ENCODE measurements at regions not wholly inside any gene's neighbourhood (a gene's known extent, or its start where the extent isn't known, plus 50 kb on each side); places are given as distances from the start of the nearest gene placed in this dataset.

GRCh38 chr14:62303437-62303836 is 541.2 kb downstream of the SNAPC1 start:
- no peak for DNase-seq

- no peak for DNase-seq
Measured at GRCh38 chr14:62304257-62304656, 542.0 kb downstream of the SNAPC1 start.

GRCh38 chr14:62307844-62308243 is 545.6 kb downstream of the SNAPC1 start:
- no peak for DNase-seq

- no peak for DNase-seq
Measured at GRCh38 chr14:62308316-62308715, 546.1 kb downstream of the SNAPC1 start.

GRCh38 chr14:62308891-62309290 is 546.7 kb downstream of the SNAPC1 start:
- no peak for DNase-seq

- no peak for DNase-seq
Measured at GRCh38 chr14:62313212-62313611, 551.0 kb downstream of the SNAPC1 start.

GRCh38 chr14:62314221-62314620 is 552.0 kb downstream of the SNAPC1 start:
- no peak for DNase-seq

GRCh38 chr14:62314871-62315270 is 552.7 kb downstream of the SNAPC1 start:
- no peak for DNase-seq

- DNase-seq, result no peak
Measured at GRCh38 chr14:62315631-62316030, 553.4 kb downstream of the SNAPC1 start.

- DNase-seq, result no peak
Measured at GRCh38 chr14:62322216-62322615, 560.0 kb downstream of the SNAPC1 start.

GRCh38 chr14:62329427-62329826 is 567.2 kb downstream of the SNAPC1 start:
- no peak for DNase-seq

GRCh38 chr14:62347562-62348011 is 585.4 kb downstream of the SNAPC1 start:
- no peak for DNase-seq

- DNase-seq, result no peak
Measured at GRCh38 chr14:62357362-62357761, 595.1 kb downstream of the SNAPC1 start.

- DNase-seq, result no peak
Measured at GRCh38 chr14:62364161-62364560, 601.9 kb downstream of the SNAPC1 start.

- no peak for DNase-seq
Measured at GRCh38 chr14:62364800-62365280, 602.6 kb downstream of the SNAPC1 start.

GRCh38 chr14:62369919-62370560 is 607.8 kb downstream of the SNAPC1 start:
- DNase-seq, result no peak

GRCh38 chr14:62373944-62374343 is 611.7 kb downstream of the SNAPC1 start:
- DNase-seq, result no peak

- DNase-seq, result no peak
Measured at GRCh38 chr14:62378057-62378456, 615.8 kb downstream of the SNAPC1 start.

- no peak for DNase-seq
Measured at GRCh38 chr14:62381311-62382070, 619.3 kb downstream of the SNAPC1 start.

GRCh38 chr14:62409169-62409568 is 636.1 kb downstream of the KCNH5 start:
- no peak for DNase-seq

GRCh38 chr14:62409626-62410300 is 635.5 kb downstream of the KCNH5 start:
- no peak for DNase-seq

- DNase-seq, result no peak
Measured at GRCh38 chr14:62420847-62421246, 624.4 kb downstream of the KCNH5 start.

- DNase-seq, result no peak
Measured at GRCh38 chr14:62428429-62429203, 616.6 kb downstream of the KCNH5 start.
